B cell (primary cell): ENCODE measurements at regions not wholly inside any gene's neighbourhood (a gene's known extent, or its start where the extent isn't known, plus 50 kb on each side); places are given as distances from the start of the nearest gene placed in this dataset.

Source experiments
- ATAC-seq: fragments of 200-7000 bp; cut with Tn5 transposase; one replicate; pipeline ENCODE4 v1.10.0; 2021; ENCODE audit warnings: low read depth, mild to moderate bottlenecking, moderate number of reproducible peaks, moderate library complexity
- CTCF ChIA-PET: fragments of 350-600 bp; sonication (Branson Sonifier 250); formaldehyde crosslinking; loops from one replicate; lab custom pipeline; 2021; ENCODE audit warnings: antibody characterized with exemption, inconsistent platforms; lab: Charles Lee
- POLR2A ChIA-PET: fragments of 350-600 bp; sonication (Branson Sonifier 250); formaldehyde crosslinking; loops from one replicate; lab custom pipeline; 2021; ENCODE audit warnings: antibody characterized with exemption; lab: Charles Lee
- DNase-seq: peaks from one replicate; pipeline ENCODE4 v3.0.0; 2013
- H2AFZ ChIP-seq: 2 replicates; pipeline ENCODE4 v1.6.1; 2012; ENCODE audit warnings: mild to moderate bottlenecking, low read depth, low read length; ENCODE audit not compliant: insufficient read depth, poor library complexity, severe bottlenecking
- H3K27ac ChIP-seq, 2 donors: 1 replicate in 1 of 2; 2 replicates in 1 of 2; pipeline ENCODE4 v1.5.1; 2012 to 2013; ENCODE audit warnings: low read length in 2 of 2, mild to moderate bottlenecking in 2 of 2, moderate library complexity in 1 of 2
- H3K27me3 ChIP-seq, 4 experiments: fragments of 200-600 bp in 1 of 4; sonication (generic) in 1 of 4; replicated peaks in 1 of 4; 1 replicate in 2 of 4; 2 replicates in 2 of 4; pipeline versions ENCODE4 v1.6.1 to v1.7.0; 2013 to 2016; ENCODE audit warnings: low read length in 3 of 4, mild to moderate bottlenecking in 2 of 4, mixed read lengths in 1 of 4, moderate library complexity in 1 of 4; ENCODE audit not compliant: insufficient read depth in 4 of 4, control insufficient read depth in 3 of 4; ENCODE audit errors: control extremely low read depth in 1 of 4
- H3K36me3 ChIP-seq, 2 experiments: replicated peaks in 1 of 2; 1 replicate in 1 of 2; 2 replicates in 1 of 2; pipeline versions ENCODE4 v1.6.1 to v1.7.1; 2013; ENCODE audit warnings: low read length in 1 of 2; ENCODE audit not compliant: insufficient read depth in 2 of 2, control insufficient read depth in 1 of 2; ENCODE audit errors: control extremely low read depth in 1 of 2, extremely low read depth in 1 of 2
- H3K4me1 ChIP-seq, 2 donors: fragments of 200-600 bp in 1 of 2; sonication (generic) in 1 of 2; 1 replicate in 1 of 2; 2 replicates in 1 of 2; pipeline versions ENCODE4 v1.5.1 to v1.6.1; 2013 to 2017; ENCODE audit warnings: low read length in 2 of 2; ENCODE audit not compliant: control insufficient read depth in 2 of 2, insufficient read depth in 2 of 2
- H3K4me2 ChIP-seq: replicated peaks from 2 replicates; pipeline ENCODE3; 2012; ENCODE audit warnings: mild to moderate bottlenecking, low read depth, low read length; ENCODE audit not compliant: poor library complexity, severe bottlenecking
- H3K4me3 ChIP-seq, 5 experiments: fragments of 200-600 bp in 1 of 5; sonication (generic) in 1 of 5; 1 replicate in 3 of 5; 2 replicates in 2 of 5; pipeline versions ENCODE4 v1.5.1 to v1.7.0; 2011 to 2016; ENCODE audit warnings: low read length in 4 of 5, mild to moderate bottlenecking in 4 of 5, low read depth in 2 of 5, control low read depth in 1 of 5, moderate library complexity in 1 of 5; ENCODE audit not compliant: insufficient read depth in 1 of 5; ENCODE audit errors: control extremely low read depth in 1 of 5, extremely low read depth in 1 of 5
- H3K79me2 ChIP-seq: fragments of 200-600 bp; sonication (generic); one replicate; pipeline ENCODE4 v1.6.0; 2016; ENCODE audit warnings: low read length; ENCODE audit not compliant: control insufficient read depth, insufficient read depth
- H3K9ac ChIP-seq: fragments of 200-600 bp; sonication (generic); 2 replicates; pipeline ENCODE4 v1.6.1; 2017; ENCODE audit warnings: mild to moderate bottlenecking, low read length, moderate library complexity
- H3K9me3 ChIP-seq, 3 donors: one replicate each; pipeline versions ENCODE4 v1.6.1 to v1.7.1; 2013; ENCODE audit warnings: low read length in 2 of 3; ENCODE audit not compliant: control insufficient read depth in 2 of 3, insufficient read depth in 1 of 3; ENCODE audit errors: control extremely low read depth in 1 of 3
- H4K20me1 ChIP-seq: 2 replicates; pipeline ENCODE4 v1.6.0; 2012; ENCODE audit warnings: mild to moderate bottlenecking, low read length; ENCODE audit not compliant: insufficient read depth, control insufficient read depth, poor library complexity, severe bottlenecking
- H3K27ac Mint-ChIP-seq: one replicate; pipeline ENCODE4 v1.8.0; 2021; ENCODE audit warnings: mixed read lengths
- H3K27me3 Mint-ChIP-seq: one replicate; pipeline ENCODE4 v1.8.0; 2021; ENCODE audit warnings: mixed read lengths
- H3K4me1 Mint-ChIP-seq: one replicate; pipeline ENCODE4 v1.8.0; 2021; ENCODE audit warnings: mixed read lengths
- H3K4me3 Mint-ChIP-seq: one replicate; pipeline ENCODE4 v1.8.0; 2021; ENCODE audit warnings: mixed read lengths
- H3K9me3 Mint-ChIP-seq: one replicate; pipeline ENCODE4 v1.8.0; 2022; ENCODE audit warnings: mixed read lengths; ENCODE audit not compliant: insufficient read depth
- EZH2 ChIP-seq: IDR thresholded peaks from 2 replicates; pipeline ENCODE4 v1.6.1; 2012; ENCODE audit warnings: borderline replicate concordance, low read depth, mild to moderate bottlenecking, moderate library complexity, low read length; ENCODE audit not compliant: insufficient read depth, poor library complexity, severe bottlenecking
- WGBS: methylation state at CpG from one replicate; pipeline ENCODE4 v1.1.5; 2013; ENCODE audit warnings: missing lambda C conversion rate; ENCODE audit not compliant: insufficient coverage; 5-methylcytosine and 5-hydroxymethylcytosine counted together
- intact Hi-C: fragments of 100-400 bp; cut with micrococcal nuclease; formaldehyde crosslinking; loops from one replicate; pipeline ENCODE4 v1.10.0; 2022
- TF ChIP-seq, protein P1 (sequence below): fragments of 200-600 bp; IDR thresholded peaks from one replicate; pipeline ENCODE4 v1.8.0; 2022; ENCODE audit warnings: antibody characterized with exemption, mild to moderate bottlenecking

DNA sequence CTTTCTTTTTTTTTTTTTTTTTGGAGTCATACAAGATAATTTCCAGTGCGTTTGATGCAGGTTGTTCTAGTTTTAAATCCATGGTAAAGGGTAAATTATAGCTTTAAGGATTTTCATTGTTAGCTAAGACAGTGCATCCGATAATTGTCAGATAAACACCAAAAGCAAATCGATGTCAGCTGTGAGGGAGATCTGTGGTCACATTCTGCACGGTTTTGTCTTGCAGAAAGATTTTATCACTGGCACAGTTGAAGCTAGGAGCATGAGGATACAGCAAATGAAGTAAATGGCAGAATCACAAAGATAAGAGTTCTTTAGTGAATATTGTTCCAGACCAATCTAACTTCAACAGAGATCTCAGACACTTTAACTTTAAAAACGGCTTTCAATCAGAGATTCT is 648.8 kb upstream of the COBL start:
- Histone ChIP-seq H3K27me3 (no peaks in the 10 kb centered on the region), H4K20me1 (no peaks in the 10 kb centered on the region), H3K27ac (no peak overlapping the region), H3K4me3 (no peak overlapping the region), H3K36me3 (no peaks in the 10 kb centered on the region), H3K9me3 (no peaks in the 10 kb centered on the region), H3K4me1 (no peaks in the 10 kb centered on the region), H3K4me2 (no peak overlapping the region), H2AFZ (no peak overlapping the region), H3K79me2 (no peaks in the 10 kb centered on the region), H3K9ac (no peak overlapping the region)
- DNase-seq (no peak), ATAC-seq (no peak)
- Mint-ChIP-seq H3K4me3 (no peak overlapping the region), H3K9me3 (peaks cover 8% of the 10 kb centered on the region), H3K27me3 (no peaks in the 10 kb centered on the region), H3K27ac (no peak overlapping the region), H3K4me1 (no peaks in the 10 kb centered on the region)
- CTCF ChIA-PET, result no interaction called here
- intact Hi-C loops, result no loop called here
- WGBS, result 56% methylated on average over 3 of the region's 5 CpGs
- POLR2A ChIA-PET, result no interaction called here
- TF ChIP-seq, protein P1, sequence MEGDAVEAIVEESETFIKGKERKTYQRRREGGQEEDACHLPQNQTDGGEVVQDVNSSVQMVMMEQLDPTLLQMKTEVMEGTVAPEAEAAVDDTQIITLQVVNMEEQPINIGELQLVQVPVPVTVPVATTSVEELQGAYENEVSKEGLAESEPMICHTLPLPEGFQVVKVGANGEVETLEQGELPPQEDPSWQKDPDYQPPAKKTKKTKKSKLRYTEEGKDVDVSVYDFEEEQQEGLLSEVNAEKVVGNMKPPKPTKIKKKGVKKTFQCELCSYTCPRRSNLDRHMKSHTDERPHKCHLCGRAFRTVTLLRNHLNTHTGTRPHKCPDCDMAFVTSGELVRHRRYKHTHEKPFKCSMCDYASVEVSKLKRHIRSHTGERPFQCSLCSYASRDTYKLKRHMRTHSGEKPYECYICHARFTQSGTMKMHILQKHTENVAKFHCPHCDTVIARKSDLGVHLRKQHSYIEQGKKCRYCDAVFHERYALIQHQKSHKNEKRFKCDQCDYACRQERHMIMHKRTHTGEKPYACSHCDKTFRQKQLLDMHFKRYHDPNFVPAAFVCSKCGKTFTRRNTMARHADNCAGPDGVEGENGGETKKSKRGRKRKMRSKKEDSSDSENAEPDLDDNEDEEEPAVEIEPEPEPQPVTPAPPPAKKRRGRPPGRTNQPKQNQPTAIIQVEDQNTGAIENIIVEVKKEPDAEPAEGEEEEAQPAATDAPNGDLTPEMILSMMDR, result no peak
- no peak for TF ChIP-seq EZH2

DNA sequence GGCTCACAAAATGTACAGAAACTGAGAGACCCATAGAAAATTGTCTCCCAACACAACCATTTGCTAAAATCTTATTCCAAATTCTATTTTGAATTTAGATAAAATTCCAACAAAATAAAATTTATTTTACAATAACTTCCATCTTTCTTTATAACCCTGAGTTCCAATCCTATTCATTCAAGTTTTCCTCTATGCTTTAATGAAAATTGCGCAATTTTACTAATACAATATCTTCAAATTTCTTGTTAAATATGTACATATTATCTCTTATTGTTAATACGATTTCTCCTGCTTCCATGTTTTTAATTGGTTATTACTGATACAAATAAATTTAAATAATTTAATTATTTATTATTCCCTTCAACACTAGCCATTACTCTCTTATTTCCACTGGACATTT is 645.2 kb upstream of the COBL start:
- Histone ChIP-seq H3K4me2 (no peak overlapping the region), H3K4me1 (no peaks in the 10 kb centered on the region), H3K9me3 (peaks cover 0 to 3% (median 0%) of the 10 kb centered on the region in 3 donors), H3K79me2 (no peaks in the 10 kb centered on the region), H2AFZ (no peak overlapping the region), H3K36me3 (no peaks in the 10 kb centered on the region), H4K20me1 (no peaks in the 10 kb centered on the region), H3K27me3 (no peaks in the 10 kb centered on the region), H3K27ac (no peak overlapping the region), H3K4me3 (no peak overlapping the region), H3K9ac (no peak overlapping the region)
- Mint-ChIP-seq H3K9me3 (no peaks in the 10 kb centered on the region), H3K4me3 (no peak overlapping the region), H3K27me3 (no peaks in the 10 kb centered on the region), H3K4me1 (no peaks in the 10 kb centered on the region), H3K27ac (no peak overlapping the region)
- ChIA-PET POLR2A (no interaction called here), CTCF (no interaction called here)
- intact Hi-C loops, result no loop called here
- no CpG with 5 or more reads among the region's 2 CpGs for WGBS
- DNase-seq, result no peak
- ATAC-seq, result no peak
- TF ChIP-seq, protein P1, result no peak
- TF ChIP-seq EZH2, result no peak
